ENCODE measurements at regions not wholly inside any gene's neighbourhood (a gene's known extent, or its start where the extent isn't known, plus 50 kb on each side); places are given as distances from the start of the nearest gene placed in this dataset.

- no peak for TF ChIP-seq CTCF (IDR thresholded peaks at IDR 0.05; ENCODE audit: low read depth, low read length)
- Histone ChIP-seq H3K4me1 (ENCODE audit: low read length) (no peaks in the 10 kb centered on the region), H3K4me3 (ENCODE audit: low read length) (no peak overlapping the region), H3K27ac (ENCODE audit: low read length) (no peak overlapping the region), H3K9ac (ENCODE audit: low read length) (no peak overlapping the region), H2AFZ (ENCODE audit: low read depth, low read length) (no peak overlapping the region), H3K79me2 (ENCODE audit: low read length) (no peaks in the 10 kb centered on the region), H3K36me3 (replicated peaks; ENCODE audit: low read depth, low read length) (no peaks in the 10 kb centered on the region), H3K4me2 (ENCODE audit: low read length) (no peak overlapping the region), H3K27me3 (ENCODE audit: low read depth, low read length) (no peaks in the 10 kb centered on the region), H4K20me1 (ENCODE audit: insufficient read depth, low read length) (no peaks in the 10 kb centered on the region), H3K9me3 (ENCODE audit: insufficient read depth, low read length) (no peaks in the 10 kb centered on the region)
These were observed 78.6 kb downstream of the ASB1 start for GRCh38 chr2:238505119-238505891.

- H4K20me1 ChIP-seq (ENCODE audit: insufficient read depth, low read length), result no peaks in the 10 kb centered on the region
- no peak overlapping the region for H3K9ac ChIP-seq (ENCODE audit: low read length)
- H3K4me3 ChIP-seq (ENCODE audit: low read length), result no peak overlapping the region
- no peaks in the 10 kb centered on the region for H3K9me3 ChIP-seq (ENCODE audit: insufficient read depth, low read length)
- H3K36me3 ChIP-seq (replicated peaks; ENCODE audit: low read depth, low read length), result no peaks in the 10 kb centered on the region
- no peaks in the 10 kb centered on the region for H3K27me3 ChIP-seq (ENCODE audit: low read depth, low read length)
- no peaks in the 10 kb centered on the region for H3K4me1 ChIP-seq (ENCODE audit: low read length)
- TF ChIP-seq EZH2phosphoT487 (IDR thresholded peaks at IDR 0.05; ENCODE audit: low read depth) (no peak), CTCF (IDR thresholded peaks at IDR 0.05; ENCODE audit: low read depth, low read length) (no peak)
- H3K27ac ChIP-seq (ENCODE audit: low read length), result no peak overlapping the region
- no peak overlapping the region for H3K4me2 ChIP-seq (ENCODE audit: low read length)
- H2AFZ ChIP-seq (ENCODE audit: low read depth, low read length), result no peak overlapping the region
- no peaks in the 10 kb centered on the region for H3K79me2 ChIP-seq (ENCODE audit: low read length)
These were observed 79.2 kb downstream of the ASB1 start for GRCh38 chr2:238505892-238506280.

DNA sequence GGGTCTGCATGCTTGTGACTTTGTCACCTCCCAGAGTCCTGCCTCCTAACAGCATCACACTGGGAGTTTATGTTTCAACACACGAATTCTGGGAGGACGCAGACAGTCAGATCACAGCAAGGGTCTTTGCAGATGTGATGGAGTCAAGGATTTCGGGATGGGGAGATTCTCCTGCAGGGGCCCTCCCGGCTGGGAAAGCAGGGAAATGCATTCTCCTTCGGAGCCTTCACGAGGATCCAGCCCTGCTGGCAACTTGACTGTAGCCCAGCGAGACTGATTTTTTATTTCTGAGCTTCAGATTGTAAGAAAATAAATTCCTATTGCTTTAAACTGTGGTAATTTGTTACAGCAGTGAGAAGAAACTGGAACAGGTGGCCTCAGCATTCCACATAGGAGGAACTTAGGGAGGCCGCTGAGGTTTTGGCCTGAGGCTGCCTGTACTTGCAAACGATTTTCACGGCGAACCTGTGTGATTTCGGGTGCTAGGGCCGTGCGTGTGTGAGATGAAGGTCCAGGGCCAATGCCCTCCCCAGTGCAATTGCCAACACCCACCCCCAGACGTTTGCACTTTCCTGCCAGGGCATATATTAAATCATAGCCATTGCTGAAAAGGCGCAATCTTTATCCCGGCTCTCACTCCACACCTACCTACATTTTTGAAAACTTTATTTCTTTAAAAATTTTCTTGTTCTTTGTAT is 79.8 kb downstream of the ASB1 start:
- H3K4me3 ChIP-seq (ENCODE audit: low read length), result no peak overlapping the region
- H2AFZ ChIP-seq (ENCODE audit: low read depth, low read length), result no peak overlapping the region
- H3K36me3 ChIP-seq (replicated peaks; ENCODE audit: low read depth, low read length), result no peaks in the 10 kb centered on the region
- no peaks in the 10 kb centered on the region for H3K4me1 ChIP-seq (ENCODE audit: low read length)
- no peaks in the 10 kb centered on the region for H3K9me3 ChIP-seq (ENCODE audit: insufficient read depth, low read length)
- no peaks in the 10 kb centered on the region for H3K27me3 ChIP-seq (ENCODE audit: low read depth, low read length)
- TF ChIP-seq CTCF (IDR thresholded peaks at IDR 0.05; ENCODE audit: low read depth, low read length), result no peak
- no peak for TF ChIP-seq EZH2phosphoT487 (IDR thresholded peaks at IDR 0.05; ENCODE audit: low read depth)
- H3K4me2 ChIP-seq (ENCODE audit: low read length), result no peak overlapping the region
- H3K9ac ChIP-seq (ENCODE audit: low read length), result no peak overlapping the region
- H4K20me1 ChIP-seq (ENCODE audit: insufficient read depth, low read length), result no peaks in the 10 kb centered on the region
- no peak overlapping the region for H3K27ac ChIP-seq (ENCODE audit: low read length)
- H3K79me2 ChIP-seq (ENCODE audit: low read length), result no peaks in the 10 kb centered on the region

DNA sequence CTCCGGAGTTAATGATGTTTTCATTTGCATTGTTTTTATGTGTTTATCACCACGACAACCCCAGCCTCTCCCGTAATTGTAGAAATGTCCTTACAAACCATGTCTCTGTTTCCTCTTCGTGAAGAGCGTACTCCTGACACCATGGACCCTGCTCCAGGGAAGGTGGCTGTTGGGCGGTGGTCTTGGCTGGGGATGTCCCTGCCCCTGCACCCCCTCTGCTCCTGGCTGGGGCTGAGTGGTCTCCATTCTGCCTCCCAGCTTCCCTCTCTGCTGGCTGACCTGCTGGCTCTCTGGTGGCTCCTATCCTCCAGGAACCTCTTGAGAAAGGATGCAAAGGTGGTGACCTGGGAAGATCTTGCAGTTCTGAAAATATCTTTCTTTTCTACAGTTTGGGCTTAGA is 81.1 kb downstream of the ASB1 start:
- Histone ChIP-seq H2AFZ (ENCODE audit: low read depth, low read length) (no peak overlapping the region), H3K36me3 (replicated peaks; ENCODE audit: low read depth, low read length) (no peaks in the 10 kb centered on the region), H3K4me3 (ENCODE audit: low read length) (no peak overlapping the region), H3K79me2 (ENCODE audit: low read length) (no peaks in the 10 kb centered on the region), H3K9me3 (ENCODE audit: insufficient read depth, low read length) (no peaks in the 10 kb centered on the region), H3K9ac (ENCODE audit: low read length) (no peak overlapping the region), H3K27me3 (ENCODE audit: low read depth, low read length) (no peaks in the 10 kb centered on the region), H3K27ac (ENCODE audit: low read length) (no peak overlapping the region), H3K4me2 (ENCODE audit: low read length) (no peak overlapping the region), H3K4me1 (ENCODE audit: low read length) (no peaks in the 10 kb centered on the region), H4K20me1 (ENCODE audit: insufficient read depth, low read length) (no peaks in the 10 kb centered on the region)
- TF ChIP-seq EZH2phosphoT487 (IDR thresholded peaks at IDR 0.05; ENCODE audit: low read depth) (no peak), CTCF (IDR thresholded peaks at IDR 0.05; ENCODE audit: low read depth, low read length) (no peak)
